ENCODE measurements at regions not wholly inside any gene's neighbourhood (a gene's known extent, or its start where the extent isn't known, plus 50 kb on each side); places are given as distances from the start of the nearest gene placed in this dataset.
A peak's percentile ranks its signal among the peaks of the same experiment; 100 is the strongest.

GRCh38 chr2:38243186-38243880 lies 133.7 kb downstream of the ATL2 start:
- H3K9me3 ChIP-seq (ENCODE audit: control insufficient read depth, insufficient read depth, low read length), result no peaks in the 10 kb centered on the region
- dilution Hi-C loops (cut with HindIII; ENCODE audit: low sequenced_read_pairs, unreplicated experiment) (no loop called here), intact Hi-C loops (cut with micrococcal nuclease) (no loop called here), in situ Hi-C loops (cut with MboI; ENCODE audit: low sequenced_read_pairs) (no loop called here)
- no peak for TF ChIP-seq ELK1 (IDR thresholded peaks at IDR 0.05; ENCODE audit: borderline replicate concordance, low read depth, low read length)
- TF ChIP-seq MAFK (IDR thresholded peaks at IDR 0.05; ENCODE audit: low read depth, low read length), result peak; percentile 51
- no peak for TF ChIP-seq CEBPB (IDR thresholded peaks at IDR 0.05; ENCODE audit: low read depth, low read length)
- TF ChIP-seq RCOR1 (IDR thresholded peaks at IDR 0.05; ENCODE audit: insufficient replicate concordance, low read length), result no peak
- TF ChIP-seq SMC3 (IDR thresholded peaks at IDR 0.05; ENCODE audit: low read depth, low read length), result no peak
- no peak overlapping the region for H2BK20ac ChIP-seq (ENCODE audit: low read depth, low read length)
- no peak overlapping the region for H3K4me3 ChIP-seq (ENCODE audit: insufficient read depth, low read depth, low read length)
- H3K4ac ChIP-seq (ENCODE audit: low read depth, low read length), result no peak overlapping the region
- WGBS, 2 experiments (ENCODE audit: extremely low coverage in 2 of 2, insufficient read length in 1 of 2), result no CpG with 5 or more reads among the region's 3 CpGs
- H4K8ac ChIP-seq (ENCODE audit: low read depth in 2 of 2, low read length in 2 of 2), result no peak overlapping the region
- H4K20me1 ChIP-seq (ENCODE audit: insufficient read depth, low read length), result no peaks in the 10 kb centered on the region
- no peak overlapping the region for H2AK9ac ChIP-seq (replicated peaks; ENCODE audit: low read depth, low read length, poor library complexity)
- no peak overlapping the region for H4K91ac ChIP-seq (ENCODE audit: insufficient read depth, low read depth, low read length)
- no peak overlapping the region for H2BK120ac ChIP-seq (ENCODE audit: low read depth, low read length)
- no peak overlapping the region for H3K9ac ChIP-seq (ENCODE audit: low read depth, low read length)
- no peak overlapping the region for H3K27ac ChIP-seq (ENCODE audit: insufficient read depth, low read length)
- no peak for DNase-seq
- no peak overlapping the region for H3K23ac ChIP-seq (ENCODE audit: low read depth, low read length)
- BruUV-seq (replicated peaks), result no TSS peak
- H3K14ac ChIP-seq (replicated peaks; ENCODE audit: low read depth, low read length), result no peak overlapping the region
- H3K27me3 ChIP-seq (ENCODE audit: control insufficient read depth, insufficient read depth, low read length), result peaks cover 21% of the 10 kb centered on the region
- ATAC-seq (ENCODE audit: low read depth), result no peak
- H3K4me1 ChIP-seq (ENCODE audit: control insufficient read depth, insufficient read depth, low read length), result no peaks in the 10 kb centered on the region
- CTCF ChIA-PET, result interaction anchor here (0.6 kb wide), 1 partner anchor 14 kb away, joined by 7 read pairs; no protein-coding TSS in a partner anchor
- H2AK5ac ChIP-seq (ENCODE audit: low read depth, low read length), result no peak overlapping the region
- no peak overlapping the region for H4K5ac ChIP-seq (ENCODE audit: low read depth, low read length)
- no peak overlapping the region for H3K56ac ChIP-seq (ENCODE audit: extremely low read depth, insufficient read depth, low read length)
- H3K18ac ChIP-seq (ENCODE audit: low read depth, low read length), result no peak overlapping the region
- no peak overlapping the region for H2BK5ac ChIP-seq (ENCODE audit: low read depth, low read length, poor library complexity, severe bottlenecking)
- no peak overlapping the region for H2AFZ ChIP-seq (replicated peaks; ENCODE audit: low read length, poor library complexity)
- H3K36me3 ChIP-seq (ENCODE audit: control insufficient read depth, insufficient read depth, low read length), result no peaks in the 10 kb centered on the region
- no peak overlapping the region; the same call in 1 of the 2 replicates for H3K4me2 ChIP-seq (ENCODE audit: low read depth, low read length)
- POLR2A ChIA-PET (ENCODE audit: unreplicated experiment), result interaction anchor here (0.6 kb wide), 1 partner anchor 10 kb away, joined by 3 read pairs; no protein-coding TSS in a partner anchor
- H2BK15ac ChIP-seq (ENCODE audit: low read depth, low read length), result no peak overlapping the region
- H3K79me1 ChIP-seq (ENCODE audit: low read depth in 1 of 2, low read length in 2 of 2), result no peaks in the 10 kb centered on the region
- H3K9me1 ChIP-seq (ENCODE audit: insufficient read depth, low read length), result no peaks in the 10 kb centered on the region
